ENCODE measurements at regions not wholly inside any gene's neighbourhood (a gene's known extent, or its start where the extent isn't known, plus 50 kb on each side); places are given as distances from the start of the nearest gene placed in this dataset.

GRCh38 chr19:28920269-28921066 is 292.5 kb downstream of the UQCRFS1 start:
- H3K27ac ChIP-seq: no peak overlapping the region
- TF ChIP-seq, protein P1, sequence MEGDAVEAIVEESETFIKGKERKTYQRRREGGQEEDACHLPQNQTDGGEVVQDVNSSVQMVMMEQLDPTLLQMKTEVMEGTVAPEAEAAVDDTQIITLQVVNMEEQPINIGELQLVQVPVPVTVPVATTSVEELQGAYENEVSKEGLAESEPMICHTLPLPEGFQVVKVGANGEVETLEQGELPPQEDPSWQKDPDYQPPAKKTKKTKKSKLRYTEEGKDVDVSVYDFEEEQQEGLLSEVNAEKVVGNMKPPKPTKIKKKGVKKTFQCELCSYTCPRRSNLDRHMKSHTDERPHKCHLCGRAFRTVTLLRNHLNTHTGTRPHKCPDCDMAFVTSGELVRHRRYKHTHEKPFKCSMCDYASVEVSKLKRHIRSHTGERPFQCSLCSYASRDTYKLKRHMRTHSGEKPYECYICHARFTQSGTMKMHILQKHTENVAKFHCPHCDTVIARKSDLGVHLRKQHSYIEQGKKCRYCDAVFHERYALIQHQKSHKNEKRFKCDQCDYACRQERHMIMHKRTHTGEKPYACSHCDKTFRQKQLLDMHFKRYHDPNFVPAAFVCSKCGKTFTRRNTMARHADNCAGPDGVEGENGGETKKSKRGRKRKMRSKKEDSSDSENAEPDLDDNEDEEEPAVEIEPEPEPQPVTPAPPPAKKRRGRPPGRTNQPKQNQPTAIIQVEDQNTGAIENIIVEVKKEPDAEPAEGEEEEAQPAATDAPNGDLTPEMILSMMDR (IDR thresholded peaks at IDR 0.05): no peak
- H3K4me3 ChIP-seq: no peak overlapping the region
- DNase-seq (ENCODE audit: low spot score): no peak

DNA sequence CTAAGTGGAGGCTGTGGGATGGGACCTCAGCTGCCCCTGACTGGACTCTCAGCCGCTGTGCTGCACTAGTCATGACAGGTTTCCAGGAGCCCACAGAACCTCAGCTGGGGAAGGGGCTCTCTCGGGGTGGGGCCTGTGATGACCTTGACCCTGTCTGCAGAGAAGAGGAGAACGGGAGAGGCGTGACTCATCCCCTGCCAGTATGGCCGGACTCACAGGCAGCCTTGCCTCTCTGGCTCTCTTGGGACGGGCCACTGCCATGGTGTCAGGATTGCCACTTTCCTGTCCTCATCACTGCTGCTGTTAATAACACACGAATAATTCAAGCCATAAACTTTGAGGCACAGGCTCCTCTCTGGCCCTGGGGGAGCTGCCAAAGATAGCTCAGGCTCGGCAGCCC is 295.3 kb downstream of the UQCRFS1 start:
- TF ChIP-seq, protein P1 (IDR thresholded peaks at IDR 0.05): no peak
- Histone ChIP-seq H3K4me3 (no peak overlapping the region), H3K27ac (no peak overlapping the region)
- DNase-seq (ENCODE audit: low spot score): no peak

- no peak for DNase-seq (ENCODE audit: low spot score)
- H3K27ac ChIP-seq: no peak overlapping the region
- H3K4me3 ChIP-seq: no peak overlapping the region
- TF ChIP-seq, protein P1 (IDR thresholded peaks at IDR 0.05): no peak
These were observed 297.1 kb downstream of the UQCRFS1 start for GRCh38 chr19:28915737-28916460.

DNA sequence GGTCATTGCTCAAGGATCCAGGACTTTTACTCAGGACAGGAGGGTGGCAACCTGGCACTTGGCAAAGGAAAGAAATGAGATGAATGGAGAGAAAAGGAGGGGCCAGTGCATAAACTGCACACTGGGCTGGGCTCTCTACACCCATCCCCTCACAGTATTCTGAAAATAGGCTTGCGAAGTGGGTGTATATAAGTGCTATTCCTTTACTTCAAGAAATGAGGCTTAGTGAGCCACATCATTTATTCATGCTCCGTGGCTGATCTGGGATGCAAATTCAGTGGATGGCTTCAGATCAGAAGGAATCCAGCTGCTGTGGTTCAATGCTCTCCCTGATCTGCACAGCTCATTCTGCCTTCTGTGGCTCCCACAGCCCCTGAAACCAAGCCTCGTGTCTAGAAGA is 297.7 kb downstream of the UQCRFS1 start:
- DNase-seq (ENCODE audit: low spot score): no peak
- TF ChIP-seq, protein P1 (IDR thresholded peaks at IDR 0.05): no peak
- Histone ChIP-seq H3K27ac (no peak overlapping the region), H3K4me3 (no peak overlapping the region)

DNA sequence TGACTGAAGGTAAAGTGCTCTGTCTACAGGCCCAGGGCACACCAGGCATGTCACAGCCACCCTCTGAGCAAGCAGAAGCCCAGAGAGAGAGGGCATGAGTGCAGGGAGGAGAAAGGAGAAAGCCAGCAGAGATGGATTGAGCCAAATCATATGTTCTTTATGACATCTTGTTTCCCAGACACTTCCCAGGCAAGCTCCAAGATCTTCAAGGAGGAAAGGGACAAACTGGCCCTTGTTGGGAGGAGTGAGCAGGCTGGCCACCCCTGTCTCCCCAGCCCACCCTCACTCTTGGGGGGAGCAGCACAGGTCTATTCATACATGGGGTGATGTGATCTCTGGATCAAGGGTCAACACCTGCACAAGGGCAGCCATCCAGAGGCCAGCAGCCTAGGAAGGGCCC is 298.8 kb downstream of the UQCRFS1 start:
- TF ChIP-seq, protein P1 (IDR thresholded peaks at IDR 0.05): no peak
- H3K4me3 ChIP-seq: no peak overlapping the region
- DNase-seq (ENCODE audit: low spot score): no peak

DNA sequence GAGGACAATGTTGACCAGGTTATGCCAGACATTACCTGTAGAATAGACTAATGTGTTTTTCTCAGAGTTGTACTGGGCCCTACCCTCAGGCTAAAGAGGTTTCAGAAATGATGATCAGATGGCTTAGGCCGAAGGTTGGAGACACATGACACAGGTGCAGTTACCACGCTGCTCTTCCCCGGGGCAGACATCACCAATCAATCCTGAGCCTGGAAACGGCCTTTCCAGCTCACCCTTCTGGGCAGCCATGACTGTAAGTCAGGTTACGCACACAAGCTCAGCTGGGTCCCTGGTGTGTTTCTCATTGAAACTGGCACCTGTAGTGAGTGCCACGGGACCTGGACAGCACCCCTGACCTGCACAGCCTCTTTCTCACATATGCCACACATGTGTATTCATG is 299.3 kb downstream of the UQCRFS1 start:
- Histone ChIP-seq H3K4me3 (no peak overlapping the region), H3K27ac (no peak overlapping the region)
- DNase-seq (ENCODE audit: low spot score): no peak
- TF ChIP-seq, protein P1 (IDR thresholded peaks at IDR 0.05): no peak

More for the DNA sequence above, 298.8 kb downstream of the UQCRFS1 start:
- H3K27ac ChIP-seq: no peak overlapping the region

Data from coronary artery (tissue), 2 donors.